ENCODE measurements at regions not wholly inside any gene's neighbourhood (a gene's known extent, or its start where the extent isn't known, plus 50 kb on each side); places are given as distances from the start of the nearest gene placed in this dataset.
A peak's percentile ranks its signal among the peaks of the same experiment; 100 is the strongest.
"Not testable (repeated sequence)": the region's sequence is repeated elsewhere in the genome, so short reads cannot be mapped to it uniquely, and the experiment has no call there.

DNA sequence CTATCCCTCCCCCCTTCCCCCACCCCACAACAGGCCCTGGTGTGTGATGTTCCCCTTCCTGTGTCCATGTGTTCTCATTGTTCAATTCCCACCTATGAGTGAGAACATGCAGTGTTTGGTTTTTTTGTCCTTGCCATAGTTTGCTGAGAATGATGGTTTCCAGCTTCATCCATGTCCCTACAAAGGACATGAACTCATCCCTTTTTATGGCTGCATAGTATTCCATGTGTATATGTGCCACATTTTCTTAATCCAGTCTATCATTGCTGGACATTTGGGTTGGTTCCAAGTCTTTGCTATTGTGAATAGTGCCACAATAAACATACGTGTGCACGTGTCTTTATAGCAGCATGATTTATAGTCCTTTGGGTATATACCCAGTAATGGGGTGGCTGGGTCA lies 52.3 kb upstream of the MAN1A2 start:
- not testable (repeated sequence) for ATAC-seq (replicated peaks); H3K36me3 Mint-ChIP-seq (ENCODE audit: insufficient read depth); H3K9me3 Mint-ChIP-seq; H3K4me1 Mint-ChIP-seq (ENCODE audit: low read depth in 2 of 2); H3K27ac Mint-ChIP-seq; H3K4me3 Mint-ChIP-seq; DNase-seq
- H3K27me3 Mint-ChIP-seq = peaks cover 0 to 19% of the 10 kb centered on the region in 2 donors

DNA sequence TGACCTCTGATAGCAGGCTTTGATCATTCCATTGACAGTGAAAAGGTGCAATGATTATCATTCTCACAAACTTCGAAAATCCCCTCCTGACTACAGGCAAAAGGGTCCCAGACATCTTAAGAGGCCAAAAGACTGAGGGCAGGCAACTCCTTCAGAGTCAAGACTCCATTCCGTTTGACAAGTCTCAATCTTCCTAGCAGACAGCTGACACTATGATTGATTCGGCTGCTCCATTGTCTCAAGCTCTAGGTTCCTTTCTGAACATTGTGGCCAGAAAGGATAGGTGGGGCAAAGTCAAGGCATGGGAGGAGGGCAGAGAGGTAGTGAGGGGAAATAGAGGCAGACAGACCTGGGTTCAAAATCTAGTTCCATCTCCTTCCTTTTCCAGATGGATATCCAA lies 53.7 kb upstream of the MAN1A2 start:
- no peaks in the 10 kb centered on the region for H3K36me3 Mint-ChIP-seq (ENCODE audit: insufficient read depth)
- no peak overlapping the region for H3K27ac Mint-ChIP-seq
- H3K4me1 Mint-ChIP-seq (ENCODE audit: low read depth in 2 of 2) = peaks cover 2 to 3% of the 10 kb centered on the region in 2 donors
- no peaks in the 10 kb centered on the region for H3K9me3 Mint-ChIP-seq
- H3K27me3 Mint-ChIP-seq = peaks cover 0 to 15% of the 10 kb centered on the region in 2 donors
- H3K4me3 Mint-ChIP-seq = no peak overlapping the region
- ATAC-seq (replicated peaks) (no peak), DNase-seq (no peak)

DNA sequence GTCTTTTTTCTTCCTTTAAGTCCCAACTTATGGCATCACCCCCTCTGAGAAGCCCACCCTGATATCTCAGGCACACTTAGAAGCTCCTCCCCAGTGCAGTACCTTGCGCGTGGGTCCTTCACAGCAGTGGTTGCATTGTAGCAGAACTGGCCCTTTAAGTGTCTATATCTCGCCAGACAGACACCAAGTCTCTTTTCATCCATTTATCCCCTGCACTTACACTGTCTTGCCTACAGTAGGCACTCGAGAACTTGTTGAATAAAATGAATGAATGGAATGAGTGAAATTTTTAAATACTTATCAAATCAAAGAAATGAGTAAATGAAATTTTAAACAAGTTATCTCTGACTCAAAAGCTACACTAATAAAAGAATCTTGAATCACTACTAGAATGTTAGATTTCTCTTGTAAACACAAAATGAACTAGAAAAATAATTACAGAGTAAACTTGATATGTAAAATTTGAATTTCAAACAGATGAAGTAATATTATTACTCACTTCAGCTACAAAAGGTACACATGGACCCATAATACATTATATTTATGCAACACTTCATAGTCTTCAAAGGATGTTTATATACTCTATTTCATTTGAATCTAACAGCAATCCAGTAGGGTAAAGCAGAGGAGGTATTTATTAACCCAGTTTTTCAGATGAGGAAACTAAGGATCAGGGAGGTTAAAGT lies 54.7 kb upstream of the MAN1A2 start:
- no peaks in the 10 kb centered on the region for H3K36me3 Mint-ChIP-seq (ENCODE audit: insufficient read depth)
- no peak overlapping the region for H3K4me3 Mint-ChIP-seq
- peaks cover 0 to 8% of the 10 kb centered on the region in 2 donors for H3K27me3 Mint-ChIP-seq
- peaks cover 2 to 3% of the 10 kb centered on the region in 2 donors for H3K4me1 Mint-ChIP-seq (ENCODE audit: low read depth in 2 of 2)
- H3K27ac Mint-ChIP-seq = no peak overlapping the region
- DNase-seq (peak in 2 of 3 experiments; percentile 3 to 11), ATAC-seq (replicated peaks) (peak; percentile 80)
- H3K9me3 Mint-ChIP-seq = no peaks in the 10 kb centered on the region

- no peak for DNase-seq
- Mint-ChIP-seq H3K36me3 (ENCODE audit: insufficient read depth) (peaks cover 3% of the 10 kb centered on the region), H3K27ac (no peak overlapping the region), H3K27me3 (peaks cover 5 to 7% of the 10 kb centered on the region in 2 donors), H3K4me3 (no peak overlapping the region), H3K9me3 (no peaks in the 10 kb centered on the region), H3K4me1 (ENCODE audit: low read depth in 2 of 2) (peaks cover 2 to 3% of the 10 kb centered on the region in 2 donors)
- ATAC-seq (replicated peaks) = no peak
Observed at GRCh38 chr1:117308311-117308916, 58.8 kb upstream of the MAN1A2 start.

GRCh38 chr1:117301901-117302300 lies 65.3 kb upstream of the MAN1A2 start:
- Mint-ChIP-seq H3K27ac (no peak overlapping the region), H3K4me1 (ENCODE audit: low read depth in 2 of 2) (no peaks in the 10 kb centered on the region), H3K9me3 (no peaks in the 10 kb centered on the region), H3K4me3 (no peak overlapping the region), H3K27me3 (peaks cover 12 to 14% of the 10 kb centered on the region in 2 donors), H3K36me3 (ENCODE audit: insufficient read depth) (peaks cover 2% of the 10 kb centered on the region)
- DNase-seq (no peak), ATAC-seq (replicated peaks) (no peak)

DNA sequence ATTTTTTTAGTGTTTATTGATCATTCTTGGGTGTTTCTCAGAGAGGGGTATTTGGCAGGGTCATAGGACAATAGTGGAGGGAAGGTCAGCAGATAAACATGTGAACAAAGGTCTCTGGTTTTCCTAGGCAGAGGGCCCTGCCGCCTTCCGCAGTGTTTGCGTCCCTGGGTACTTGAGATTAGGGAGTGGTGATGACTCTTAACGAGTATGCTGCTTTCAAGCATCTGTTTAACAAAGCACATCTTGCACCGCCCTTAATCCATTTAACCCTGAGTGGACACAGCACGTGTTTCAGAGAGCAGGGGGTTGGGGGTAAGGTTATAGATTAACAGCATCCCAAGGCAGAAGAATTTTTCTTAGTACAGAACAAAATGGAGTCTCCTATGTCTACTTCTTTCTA lies 67.1 kb upstream of the MAN1A2 start:
- H3K36me3 Mint-ChIP-seq (ENCODE audit: insufficient read depth); DNase-seq; ATAC-seq (replicated peaks); H3K4me1 Mint-ChIP-seq (ENCODE audit: low read depth in 2 of 2); H3K4me3 Mint-ChIP-seq; H3K27ac Mint-ChIP-seq; H3K9me3 Mint-ChIP-seq: not testable (repeated sequence)
- peaks cover 12 to 14% of the 10 kb centered on the region in 2 donors for H3K27me3 Mint-ChIP-seq

GRCh38 chr1:117295001-117295400 lies 72.2 kb upstream of the MAN1A2 start:
- H3K27ac Mint-ChIP-seq = no peak overlapping the region
- H3K4me3 Mint-ChIP-seq = no peak overlapping the region
- H3K36me3 Mint-ChIP-seq (ENCODE audit: insufficient read depth) = no peaks in the 10 kb centered on the region
- no peaks in the 10 kb centered on the region for H3K9me3 Mint-ChIP-seq
- H3K4me1 Mint-ChIP-seq (ENCODE audit: low read depth in 2 of 2) = no peaks in the 10 kb centered on the region
- DNase-seq = no peak
- H3K27me3 Mint-ChIP-seq = peaks cover 0 to 6% of the 10 kb centered on the region in 2 donors
- no peak for ATAC-seq (replicated peaks)

DNA sequence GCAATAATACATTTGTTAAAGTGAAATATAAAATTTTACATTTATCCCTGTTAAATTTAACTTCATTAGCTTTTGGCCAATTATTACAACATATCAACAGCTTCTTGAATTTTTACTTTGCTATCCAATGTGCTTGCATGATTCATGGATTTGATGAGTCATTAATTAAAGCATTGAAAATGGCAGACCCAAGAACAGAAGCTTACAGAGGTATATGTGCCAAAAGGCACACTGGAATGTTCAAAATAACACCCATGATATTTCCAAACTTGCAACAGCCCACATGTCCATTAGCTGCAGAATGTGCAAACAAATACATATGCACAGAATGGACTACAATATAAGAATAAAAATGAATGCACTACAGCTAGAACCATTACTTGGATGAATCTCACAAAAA lies 76.4 kb upstream of the MAN1A2 start:
- no peak for ATAC-seq (replicated peaks)
- Mint-ChIP-seq H3K36me3 (ENCODE audit: insufficient read depth) (peaks cover 3% of the 10 kb centered on the region), H3K4me1 (ENCODE audit: low read depth in 2 of 2) (no peaks in the 10 kb centered on the region), H3K27me3 (peaks cover 6 to 16% of the 10 kb centered on the region in 2 donors), H3K9me3 (no peaks in the 10 kb centered on the region), H3K4me3 (no peak overlapping the region), H3K27ac (no peak overlapping the region)
- DNase-seq = no peak

GRCh38 chr1:117289316-117289870 lies 77.9 kb upstream of the MAN1A2 start:
- ATAC-seq (replicated peaks) = no peak
- peaks cover 6 to 16% of the 10 kb centered on the region in 2 donors for H3K27me3 Mint-ChIP-seq
- no peaks in the 10 kb centered on the region for H3K4me1 Mint-ChIP-seq (ENCODE audit: low read depth in 2 of 2)
- H3K36me3 Mint-ChIP-seq (ENCODE audit: insufficient read depth) = peaks cover 3% of the 10 kb centered on the region
- no peak overlapping the region for H3K4me3 Mint-ChIP-seq
- no peaks in the 10 kb centered on the region for H3K9me3 Mint-ChIP-seq
- no peak overlapping the region for H3K27ac Mint-ChIP-seq
- DNase-seq = no peak

DNA sequence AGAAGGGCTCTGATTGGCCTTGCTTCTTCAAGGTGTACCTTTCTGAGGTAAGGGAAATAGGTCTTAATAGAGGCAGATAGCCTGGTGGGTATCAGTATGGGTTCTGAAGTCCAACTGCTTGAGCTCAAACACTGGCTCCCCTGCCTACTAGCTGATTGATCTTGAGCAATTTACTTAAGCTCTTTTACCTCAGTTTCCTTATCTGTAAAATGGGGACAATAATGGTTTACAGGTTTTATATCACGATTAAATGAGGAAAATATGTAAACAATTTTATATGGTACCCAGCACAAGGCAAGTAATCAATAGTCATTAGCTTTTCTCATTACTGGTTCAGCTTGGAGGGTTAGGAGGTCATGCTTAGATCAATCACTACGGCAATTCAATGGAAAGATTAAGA lies 75.8 kb upstream of the VTCN1 start:
- DNase-seq (no peak), ATAC-seq (replicated peaks) (no peak)
- Mint-ChIP-seq H3K9me3 (no peaks in the 10 kb centered on the region), H3K4me3 (no peak overlapping the region), H3K4me1 (ENCODE audit: low read depth in 2 of 2) (no peaks in the 10 kb centered on the region), H3K27me3 (peaks cover 6 to 16% of the 10 kb centered on the region in 2 donors), H3K36me3 (ENCODE audit: insufficient read depth) (peaks cover 3% of the 10 kb centered on the region), H3K27ac (no peak overlapping the region)

DNA sequence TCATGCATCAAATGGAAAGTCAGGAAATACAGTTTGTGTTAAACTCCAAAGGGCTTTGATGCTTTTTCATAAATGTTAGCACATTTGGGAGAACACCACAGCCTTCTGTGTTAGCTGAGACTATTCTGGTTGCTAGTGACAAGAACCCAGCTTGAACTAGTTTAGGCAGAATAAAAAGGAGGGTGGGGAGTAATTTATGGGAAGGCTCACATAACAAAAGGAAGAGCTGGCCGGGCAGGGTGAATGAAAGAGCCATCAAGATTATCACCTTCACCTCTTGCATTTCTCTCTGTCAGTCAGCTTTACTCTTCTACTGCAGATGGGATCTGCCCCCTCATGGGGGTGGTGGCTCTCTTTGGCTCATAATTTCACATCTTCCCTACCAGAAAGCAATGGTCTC lies 75.4 kb upstream of the VTCN1 start:
- ATAC-seq (replicated peaks) = no peak
- Mint-ChIP-seq H3K27ac (no peak overlapping the region), H3K4me1 (ENCODE audit: low read depth in 2 of 2) (no peaks in the 10 kb centered on the region), H3K4me3 (no peak overlapping the region), H3K9me3 (no peaks in the 10 kb centered on the region), H3K36me3 (ENCODE audit: insufficient read depth) (peaks cover 3% of the 10 kb centered on the region), H3K27me3 (peaks cover 6 to 16% of the 10 kb centered on the region in 2 donors)
- DNase-seq = no peak

DNA sequence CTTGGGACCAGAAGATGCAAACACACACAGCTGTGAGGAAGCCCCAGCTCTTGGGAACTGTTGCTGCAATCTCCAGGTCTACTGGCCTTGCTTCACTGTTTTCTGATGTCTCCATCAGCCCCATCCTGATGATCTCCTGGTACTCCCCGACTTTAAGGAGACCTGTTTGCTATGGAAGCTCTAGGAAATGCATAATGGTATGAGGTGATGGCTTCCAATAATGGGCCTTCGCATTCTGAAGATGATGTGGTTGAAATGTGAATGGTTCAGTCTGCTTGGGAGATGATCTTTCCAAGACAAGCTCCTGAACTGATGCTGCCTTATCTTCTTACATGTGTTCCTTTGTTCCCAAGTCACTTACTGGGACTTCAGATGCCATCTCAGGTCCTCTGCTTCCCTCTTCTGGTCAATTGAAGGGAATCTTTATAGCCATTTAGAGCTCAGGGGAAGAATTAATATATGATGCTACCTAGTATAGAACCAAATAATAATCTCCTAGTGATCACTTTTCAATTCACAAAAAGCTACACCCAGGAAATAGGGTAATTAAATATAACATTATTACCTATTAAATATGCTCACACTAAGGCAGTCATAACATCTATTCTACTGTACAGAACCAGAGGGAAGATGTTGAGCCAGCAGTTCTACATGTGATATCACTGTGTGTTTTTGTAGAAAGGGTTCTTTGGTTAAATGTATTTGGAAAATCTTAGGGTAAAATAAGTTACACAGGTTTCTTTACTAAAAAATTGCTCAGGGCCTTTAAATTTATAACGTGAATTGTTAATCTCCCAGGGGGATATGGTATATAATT lies 73.9 kb upstream of the VTCN1 start:
- Mint-ChIP-seq H3K4me3 (no peak overlapping the region), H3K27me3 (peaks cover 6 to 15% of the 10 kb centered on the region in 2 donors), H3K36me3 (ENCODE audit: insufficient read depth) (peaks cover 3% of the 10 kb centered on the region), H3K9me3 (no peaks in the 10 kb centered on the region), H3K27ac (no peak overlapping the region), H3K4me1 (ENCODE audit: low read depth in 2 of 2) (no peaks in the 10 kb centered on the region)
- DNase-seq (no peak), ATAC-seq (replicated peaks) (no peak)

- DNase-seq = no peak
- Mint-ChIP-seq H3K4me3 (no peak overlapping the region), H3K27me3 (peaks cover 0 to 3% of the 10 kb centered on the region in 2 donors), H3K27ac (no peak overlapping the region), H3K36me3 (ENCODE audit: insufficient read depth) (no peaks in the 10 kb centered on the region), H3K4me1 (ENCODE audit: low read depth in 2 of 2) (no peaks in the 10 kb centered on the region), H3K9me3 (no peaks in the 10 kb centered on the region)
- ATAC-seq (replicated peaks) = no peak
Observed at GRCh38 chr1:117278531-117278930, 67.8 kb upstream of the VTCN1 start.

Measured in effector memory CD8-positive, alpha-beta T cell (primary cell).